HEK293T (cell line): ENCODE measurements at regions not wholly inside any gene's neighbourhood (a gene's known extent, or its start where the extent isn't known, plus 50 kb on each side); places are given as distances from the start of the nearest gene placed in this dataset.

Source experiments
- CTCF ChIA-PET: fragments of 350-600 bp; formaldehyde crosslinking; extraction: SDS; loops from one replicate; lab custom pipeline; 2021; ENCODE audit warnings: antibody characterized with exemption, inconsistent platforms; lab: Yijun Ruan, JAX
- POLR2A ChIA-PET: fragments of 350-600 bp; formaldehyde crosslinking; extraction: SDS; loops from one replicate; lab custom pipeline; 2020; ENCODE audit warnings: antibody characterized with exemption, inconsistent platforms; lab: Yijun Ruan, JAX
- DNase-seq: peaks from one replicate; pipeline ENCODE4 v3.0.0; 2012; ENCODE audit warnings: mixed read lengths; ENCODE audit errors: extremely low spot score
- ARNT ChIP-seq: fragments of 450-650 bp; IDR thresholded peaks from 2 replicates; pipeline ENCODE4 v1.6.1; 2017; ENCODE audit warnings: mild to moderate bottlenecking
- BHLHE40 ChIP-seq: fragments of 450-650 bp; IDR thresholded peaks from 2 replicates; pipeline ENCODE4 v1.6.1; 2016; ENCODE audit warnings: mild to moderate bottlenecking, moderate library complexity, borderline replicate concordance
- CTBP1 ChIP-seq: fragments of 450-650 bp; IDR thresholded peaks from 2 replicates; pipeline ENCODE4 v1.6.1; 2016; ENCODE audit warnings: borderline replicate concordance
- ELF4 ChIP-seq: fragments of 450-650 bp; IDR thresholded peaks from 2 replicates; pipeline ENCODE4 v1.6.1; 2017; ENCODE audit warnings: antibody characterized with exemption
- FOXA1 ChIP-seq: fragments of 450-650 bp; IDR thresholded peaks from 2 replicates; pipeline ENCODE4 v1.6.1; 2016; ENCODE audit warnings: mild to moderate bottlenecking
- FOXK2 ChIP-seq: fragments of 450-650 bp; IDR thresholded peaks from 2 replicates; pipeline ENCODE4 v1.6.1; 2016; ENCODE audit warnings: mild to moderate bottlenecking
- FOXM1 ChIP-seq: fragments of 450-650 bp; IDR thresholded peaks from 2 replicates; pipeline ENCODE4 v1.6.1; 2017; ENCODE audit warnings: mild to moderate bottlenecking, borderline replicate concordance
- HDGF ChIP-seq: fragments of 450-650 bp; IDR thresholded peaks from 2 replicates; pipeline ENCODE4 v1.6.1; 2017; ENCODE audit warnings: antibody characterized with exemption, borderline replicate concordance
- L3MBTL2 ChIP-seq: fragments of 450-650 bp; conservative IDR thresholded peaks from 2 replicates; pipeline ENCODE4 v1.6.1; 2016; ENCODE audit warnings: mild to moderate bottlenecking
- LEF1 ChIP-seq: fragments of 450-650 bp; IDR thresholded peaks from 2 replicates; pipeline ENCODE4 v1.6.1; 2017; ENCODE audit warnings: mild to moderate bottlenecking, borderline replicate concordance
- NFRKB ChIP-seq: fragments of 450-650 bp; IDR thresholded peaks from 2 replicates; pipeline ENCODE4 v1.6.1; 2016; ENCODE audit warnings: mild to moderate bottlenecking, moderate library complexity
- PKNOX1 ChIP-seq: fragments of 450-650 bp; IDR thresholded peaks from 2 replicates; pipeline ENCODE4 v1.6.1; 2016
- SP1 ChIP-seq: fragments of 450-650 bp; IDR thresholded peaks from 2 replicates; pipeline ENCODE4 v1.6.1; 2017
- SUZ12 ChIP-seq: fragments of 450-650 bp; IDR thresholded peaks from 2 replicates; pipeline ENCODE4 v1.6.1; 2016; ENCODE audit warnings: mild to moderate bottlenecking
- TARDBP ChIP-seq: fragments of 450-650 bp; IDR thresholded peaks from 2 replicates; pipeline ENCODE4 v1.6.1; 2016
- ZNF384 ChIP-seq: fragments of 450-650 bp; IDR thresholded peaks from 2 replicates; pipeline ENCODE4 v1.6.1; 2016

DNA sequence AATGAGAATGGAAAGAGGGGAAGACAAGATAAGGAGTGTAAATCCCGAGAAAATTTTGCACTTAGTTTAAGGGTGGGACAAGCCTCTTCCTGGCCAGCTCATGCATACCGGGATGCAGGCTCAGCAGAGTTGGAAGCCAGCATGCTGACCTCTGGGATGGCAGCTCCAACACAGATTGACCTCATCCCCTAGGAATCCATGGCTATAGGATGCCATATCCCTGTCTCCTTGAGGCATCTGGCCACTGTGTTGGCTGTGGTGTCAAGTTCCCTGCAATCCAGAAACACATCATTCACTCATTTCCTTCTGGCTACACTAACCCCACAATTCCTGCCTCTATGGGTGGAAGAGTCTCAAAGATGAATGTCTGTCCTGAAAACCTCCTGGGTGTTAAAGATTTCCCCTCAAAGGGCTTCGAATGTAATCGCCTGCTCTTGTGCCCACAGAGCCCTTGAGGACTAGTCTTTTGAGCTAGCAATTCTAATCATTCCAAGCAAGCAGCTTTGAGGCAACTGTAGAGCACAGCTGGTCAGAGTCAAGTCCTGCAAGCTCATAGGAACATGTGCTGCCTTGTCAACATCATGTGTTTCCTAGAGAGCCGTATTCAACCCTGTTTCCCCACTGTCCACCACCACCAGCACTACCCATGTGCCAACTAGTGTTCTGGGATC lies 141.4 kb downstream of the PMP22 start:
- POLR2A ChIA-PET, result no interaction called here
- no peak for DNase-seq
- CTCF ChIA-PET, result no interaction called here
- no peak for TF ChIP-seq TARDBP
- TF ChIP-seq LEF1, result no peak
- TF ChIP-seq SUZ12, result no peak
- no peak for TF ChIP-seq ZNF384
- TF ChIP-seq CTBP1, result no peak
- TF ChIP-seq NFRKB, result no peak
- no peak for TF ChIP-seq BHLHE40
- no peak for TF ChIP-seq L3MBTL2
- TF ChIP-seq PKNOX1, result no peak
- TF ChIP-seq ELF4, result no peak
- TF ChIP-seq SP1, result no peak
- TF ChIP-seq FOXA1, result no peak
- no peak for TF ChIP-seq FOXK2
- no peak for TF ChIP-seq FOXM1
- no peak for TF ChIP-seq ARNT
- no peak for TF ChIP-seq HDGF

- CTCF ChIA-PET, result no interaction called here
- DNase-seq, result no peak
- POLR2A ChIA-PET, result no interaction called here
- TF ChIP-seq ELF4 (no peak), FOXK2 (no peak), ZNF384 (no peak), CTBP1 (no peak), SP1 (no peak), BHLHE40 (no peak), HDGF (no peak), NFRKB (no peak), ARNT (no peak), LEF1 (no peak), PKNOX1 (no peak), FOXM1 (no peak)
Measured at GRCh38 chr17:15122857-15123256, 142.3 kb downstream of the PMP22 start.

GRCh38 chr17:15121426-15121825 lies 143.7 kb downstream of the PMP22 start:
- CTCF ChIA-PET, result no interaction called here
- TF ChIP-seq NFRKB (no peak), TARDBP (no peak), LEF1 (no peak), PKNOX1 (no peak)
- POLR2A ChIA-PET, result no interaction called here
- no peak for DNase-seq

DNA sequence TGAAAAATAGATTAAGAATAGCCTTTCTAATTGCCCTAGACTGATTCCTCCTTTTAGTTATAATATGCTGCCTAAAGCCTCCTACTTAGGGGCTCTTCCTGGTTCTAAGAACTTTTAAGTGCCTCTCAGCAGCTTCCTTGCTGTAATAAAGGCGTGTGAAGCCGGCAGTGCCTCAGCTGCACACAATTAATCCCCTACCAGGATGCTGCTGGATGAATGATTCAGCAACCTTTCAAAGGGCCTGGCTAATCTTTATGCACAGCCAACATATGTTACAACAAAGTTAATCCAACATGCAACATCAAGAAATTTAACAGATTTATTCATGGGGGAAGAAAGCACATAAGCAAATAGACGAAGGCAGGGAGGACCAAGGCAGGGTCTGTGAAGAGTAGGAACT lies 145.2 kb downstream of the PMP22 start:
- POLR2A ChIA-PET, result no interaction called here
- CTCF ChIA-PET, result no interaction called here

GRCh38 chr17:15117239-15117638 lies 147.9 kb downstream of the PMP22 start:
- TF ChIP-seq ELF4 (no peak), BHLHE40 (no peak), FOXK2 (no peak)
- POLR2A ChIA-PET, result no interaction called here

More for the DNA sequence above, 145.2 kb downstream of the PMP22 start:
- TF ChIP-seq SUZ12 (no peak), ARNT (no peak), SP1 (no peak), ZNF384 (no peak), ELF4 (no peak), L3MBTL2 (no peak), PKNOX1 (no peak), FOXA1 (no peak)
- DNase-seq, result no peak

DNA sequence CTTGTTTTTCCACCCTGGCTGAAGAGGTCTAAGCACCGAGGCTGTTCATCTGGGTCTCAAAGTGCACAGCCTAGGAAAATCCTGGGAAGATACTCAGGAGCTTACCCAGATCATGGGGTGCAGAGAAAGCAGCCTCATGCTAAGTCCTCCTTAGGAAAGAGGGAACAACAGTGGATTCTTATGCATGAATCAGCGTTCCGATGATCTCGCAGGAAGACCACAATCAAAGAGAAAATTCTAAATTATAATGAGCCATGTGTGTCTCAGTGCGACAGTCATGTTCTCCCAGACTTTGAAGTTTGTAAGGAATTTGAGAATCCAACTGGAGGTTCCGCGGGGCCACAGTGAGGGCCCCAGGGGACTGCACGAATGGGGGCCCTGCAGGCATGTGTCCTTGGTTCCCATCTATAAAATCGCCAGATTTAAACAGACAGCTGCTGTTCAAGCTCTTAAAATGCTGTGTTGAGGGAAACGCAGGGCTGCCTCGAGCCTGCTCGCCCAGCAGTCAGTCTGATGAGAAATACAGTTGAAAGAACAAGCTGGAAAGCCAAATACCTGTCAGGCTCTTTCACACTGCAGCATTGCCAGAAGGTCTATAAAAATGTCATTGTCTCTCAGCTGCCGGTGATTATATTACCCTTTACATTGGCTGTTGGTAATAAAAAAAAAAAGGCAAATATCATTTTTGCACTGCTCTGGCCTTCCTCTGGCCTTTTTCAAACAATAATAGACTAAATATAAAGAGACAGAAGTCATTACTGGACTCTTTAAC lies 152.1 kb downstream of the PMP22 start:
- ChIA-PET POLR2A (no interaction called here), CTCF (no interaction called here)
- no peak for DNase-seq
- no peak for TF ChIP-seq SP1
- TF ChIP-seq PKNOX1, result 0 out of 2 replicates have a peak, but pooled peaks have one; percentile 14
- 0 out of 2 replicates have a peak, but pooled peaks have one; percentile 17 for TF ChIP-seq L3MBTL2

More at GRCh38 chr17:15117239-15117638, 147.9 kb downstream of the PMP22 start:
- CTCF ChIA-PET, result no interaction called here
- no peak for DNase-seq
